ENCODE measurements at regions not wholly inside any gene's neighbourhood (a gene's known extent, or its start where the extent isn't known, plus 50 kb on each side); places are given as distances from the start of the nearest gene placed in this dataset.

- TF ChIP-seq POLR2AphosphoS5 (IDR thresholded peaks at IDR 0.05; ENCODE audit: low read depth, low read length) (no peak), POLR2A (IDR thresholded peaks at IDR 0.05; ENCODE audit: low read depth, low read length) (no peak), TAF1 (IDR thresholded peaks at IDR 0.05; ENCODE audit: low read depth, low read length) (no peak), POU2F2 (IDR thresholded peaks at IDR 0.05; ENCODE audit: low read depth, low read length) (no peak), SPI1 (IDR thresholded peaks at IDR 0.05; ENCODE audit: low read depth, low read length) (no peak), PAX5 (IDR thresholded peaks at IDR 0.05; ENCODE audit: insufficient read depth, low read length, severe bottlenecking) (no peak)
These were observed 918.6 kb downstream of the UQCRFS1 start for GRCh38 chr19:28294395-28294794.

Measured in GM12891 (cell line).